MCF 10A (cell line): ENCODE measurements at regions not wholly inside any gene's neighbourhood (a gene's known extent, or its start where the extent isn't known, plus 50 kb on each side); places are given as distances from the start of the nearest gene placed in this dataset.

Source experiments
- BruUV-seq: library from RNA; stranded (reverse); fragments of 400-500 nt; replicated peaks from 2 replicates; lab custom pipeline; 2021; lab: Mats Ljungman, UMichigan
- CTCF ChIA-PET: fragments of 300-600 bp; sonication (Branson Sonifier 250); formaldehyde crosslinking; extraction: SDS; loops from one replicate; lab custom pipeline; 2021; ENCODE audit warnings: antibody characterized with exemption, inconsistent platforms; lab: Yijun Ruan, JAX
- POLR2A ChIA-PET: fragments of 300-600, 350-650 bp; sonication (Branson Sonifier 250); formaldehyde crosslinking; extraction: SDS; loops from one replicate; lab custom pipeline; 2020; ENCODE audit warnings: antibody characterized with exemption, inconsistent platforms; lab: Yijun Ruan, JAX
- DNase-seq: peaks from one replicate; pipeline ENCODE4 v3.0.0-alpha.2; 2018; ENCODE audit not compliant: unreplicated experiment
- H3K27ac Mint-ChIP-seq: one replicate; pipeline ENCODE4 v1.8.0; 2022; ENCODE audit warnings: mild to moderate bottlenecking, low read depth, mixed read lengths; ENCODE audit not compliant: unreplicated experiment
- H3K27me3 Mint-ChIP-seq: one replicate; pipeline ENCODE4 v1.8.0; 2022; ENCODE audit warnings: mixed read lengths; ENCODE audit not compliant: insufficient read depth, unreplicated experiment
- H3K36me3 Mint-ChIP-seq: one replicate; pipeline ENCODE4 v1.8.0; 2022; ENCODE audit warnings: mild to moderate bottlenecking, moderate library complexity, mixed read lengths; ENCODE audit not compliant: insufficient read depth, unreplicated experiment
- H3K4me1 Mint-ChIP-seq: one replicate; pipeline ENCODE4 v1.8.0; 2022; ENCODE audit warnings: mixed read lengths; ENCODE audit not compliant: insufficient read depth, unreplicated experiment
- H3K4me3 Mint-ChIP-seq: one replicate; pipeline ENCODE4 v1.8.0; 2022; ENCODE audit warnings: mild to moderate bottlenecking, moderate library complexity, mixed read lengths; ENCODE audit not compliant: unreplicated experiment
- H3K9me3 Mint-ChIP-seq: one replicate; pipeline ENCODE4 v1.8.0; 2022; ENCODE audit warnings: mixed read lengths; ENCODE audit not compliant: unreplicated experiment
- intact Hi-C: fragments of 100-400 bp; cut with micrococcal nuclease; formaldehyde crosslinking; loops from 2 replicates; pipeline ENCODE4 v1.14.1; 2022
- TF ChIP-seq, protein P1 (sequence below): fragments of 200-600 bp; IDR thresholded peaks from one replicate; pipeline ENCODE4 v1.8.0; 2022; ENCODE audit warnings: antibody characterized with exemption, mild to moderate bottlenecking; ENCODE audit not compliant: unreplicated experiment

DNA sequence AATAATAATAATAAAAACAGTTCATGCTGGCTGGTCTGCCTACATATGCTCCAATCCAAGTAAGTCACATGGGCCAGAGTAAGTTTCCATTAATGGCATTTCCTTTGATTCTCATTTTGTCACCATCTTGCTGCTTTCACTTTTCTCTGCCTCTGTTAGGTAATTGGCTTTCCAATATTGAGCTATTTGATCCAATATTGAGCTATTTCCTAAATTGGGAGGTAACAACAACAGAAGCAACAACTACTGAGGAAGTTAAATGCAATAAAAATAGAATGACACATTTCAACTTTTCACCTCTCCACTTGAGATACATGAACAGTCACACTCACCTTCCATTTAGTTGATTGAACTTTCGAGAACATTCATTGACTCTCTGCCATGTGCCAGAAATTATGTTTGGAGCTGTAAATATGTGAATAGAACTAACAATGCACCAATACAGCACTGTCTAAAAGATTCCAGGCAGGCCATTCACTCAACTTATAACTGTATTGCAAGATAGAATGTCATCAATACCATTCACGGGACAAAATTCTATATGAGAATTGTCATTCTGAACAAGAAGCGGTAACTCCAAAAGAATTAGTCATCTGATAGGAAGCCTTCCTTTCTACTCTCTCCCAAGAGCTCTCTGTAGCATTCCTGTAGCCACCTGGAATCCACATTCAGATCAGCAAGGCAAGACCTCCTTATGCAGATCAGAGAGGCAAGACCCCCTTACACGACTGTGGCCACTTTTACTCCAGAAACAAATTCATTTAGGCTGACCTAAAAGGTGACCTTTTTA is 136.4 kb downstream of the PHLDA1 start:
- Mint-ChIP-seq H3K9me3 (no peaks in the 10 kb centered on the region), H3K4me1 (peaks cover 13% of the 10 kb centered on the region), H3K36me3 (no peaks in the 10 kb centered on the region), H3K4me3 (no peak overlapping the region), H3K27ac (no peak overlapping the region), H3K27me3 (no peaks in the 10 kb centered on the region)
- TF ChIP-seq, protein P1, sequence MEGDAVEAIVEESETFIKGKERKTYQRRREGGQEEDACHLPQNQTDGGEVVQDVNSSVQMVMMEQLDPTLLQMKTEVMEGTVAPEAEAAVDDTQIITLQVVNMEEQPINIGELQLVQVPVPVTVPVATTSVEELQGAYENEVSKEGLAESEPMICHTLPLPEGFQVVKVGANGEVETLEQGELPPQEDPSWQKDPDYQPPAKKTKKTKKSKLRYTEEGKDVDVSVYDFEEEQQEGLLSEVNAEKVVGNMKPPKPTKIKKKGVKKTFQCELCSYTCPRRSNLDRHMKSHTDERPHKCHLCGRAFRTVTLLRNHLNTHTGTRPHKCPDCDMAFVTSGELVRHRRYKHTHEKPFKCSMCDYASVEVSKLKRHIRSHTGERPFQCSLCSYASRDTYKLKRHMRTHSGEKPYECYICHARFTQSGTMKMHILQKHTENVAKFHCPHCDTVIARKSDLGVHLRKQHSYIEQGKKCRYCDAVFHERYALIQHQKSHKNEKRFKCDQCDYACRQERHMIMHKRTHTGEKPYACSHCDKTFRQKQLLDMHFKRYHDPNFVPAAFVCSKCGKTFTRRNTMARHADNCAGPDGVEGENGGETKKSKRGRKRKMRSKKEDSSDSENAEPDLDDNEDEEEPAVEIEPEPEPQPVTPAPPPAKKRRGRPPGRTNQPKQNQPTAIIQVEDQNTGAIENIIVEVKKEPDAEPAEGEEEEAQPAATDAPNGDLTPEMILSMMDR: no peak
- intact Hi-C loops: no loop called here
- no peak for DNase-seq
- ChIA-PET CTCF (interaction anchor here (0.6 to 0.9 kb wide), 2 partner anchors 137 to 632 kb away, joined by 3 read pairs; partner anchors contain the start of gene PHLDA1), POLR2A (no interaction called here)
- BruUV-seq: no TSS peak

DNA sequence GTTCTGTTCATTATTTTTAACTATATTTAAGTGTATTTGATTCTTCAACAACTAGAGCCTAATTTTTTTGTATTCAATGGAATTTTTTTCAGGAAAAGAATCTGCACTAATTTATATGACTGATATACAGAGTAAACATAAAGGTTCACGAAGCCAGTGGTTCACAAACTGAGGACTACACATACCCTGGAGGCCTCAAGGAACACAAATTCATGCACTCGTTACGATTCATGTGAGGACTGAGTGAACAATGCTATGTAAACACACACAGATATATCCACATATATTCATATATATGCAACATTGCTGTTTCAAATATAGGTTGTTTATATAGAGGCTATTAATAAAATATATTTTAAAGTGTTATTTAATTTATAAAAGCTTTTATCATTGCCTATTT is 137.8 kb downstream of the PHLDA1 start:
- H3K36me3 Mint-ChIP-seq: no peaks in the 10 kb centered on the region
- DNase-seq: no peak
- peaks cover 22% of the 10 kb centered on the region for H3K4me1 Mint-ChIP-seq
- no peaks in the 10 kb centered on the region for H3K27me3 Mint-ChIP-seq
- H3K27ac Mint-ChIP-seq: no peak overlapping the region
- H3K4me3 Mint-ChIP-seq: no peak overlapping the region
- CTCF ChIA-PET: interaction anchor here (0.9 kb wide), 1 partner anchor 28 kb away, joined by 3 read pairs; no protein-coding TSS in a partner anchor
- TF ChIP-seq, protein P1: no peak
- no peaks in the 10 kb centered on the region for H3K9me3 Mint-ChIP-seq
- BruUV-seq: no TSS peak
- intact Hi-C loops: no loop called here
- POLR2A ChIA-PET: no interaction called here

DNA sequence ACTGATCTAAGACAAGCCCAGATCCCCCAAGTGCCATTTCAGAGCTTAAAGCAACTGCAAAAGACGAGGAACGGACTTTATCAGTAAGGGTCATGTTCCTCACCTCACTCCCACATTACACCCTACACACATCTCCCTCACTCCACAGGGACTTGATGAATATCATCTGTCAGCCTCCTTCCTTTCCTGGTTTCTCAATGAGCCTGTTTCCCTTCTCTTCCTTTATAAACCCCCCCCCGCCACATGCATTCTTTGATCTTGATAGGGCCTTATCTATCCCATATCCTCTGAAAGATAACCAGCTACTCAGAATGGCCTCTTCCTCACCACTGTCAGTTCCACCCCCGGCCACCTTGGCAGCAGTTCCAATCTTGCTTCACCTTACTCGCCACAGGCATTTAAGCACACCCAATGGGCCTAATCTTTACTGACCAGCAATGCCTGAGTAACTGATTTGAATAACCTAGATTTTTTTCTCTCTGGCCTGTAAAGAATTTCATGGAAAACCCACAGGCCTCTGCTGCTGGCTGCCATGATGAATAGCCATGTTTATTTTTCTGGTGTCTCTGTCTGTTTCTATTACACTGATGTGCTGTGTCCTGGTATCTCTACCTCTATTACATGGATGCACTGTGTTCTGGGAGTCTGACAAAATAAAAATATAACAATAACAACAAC is 138.7 kb downstream of the PHLDA1 start:
- Mint-ChIP-seq H3K36me3 (no peaks in the 10 kb centered on the region), H3K27ac (no peak overlapping the region), H3K9me3 (no peaks in the 10 kb centered on the region), H3K4me1 (peaks cover 24% of the 10 kb centered on the region), H3K4me3 (no peak overlapping the region), H3K27me3 (no peaks in the 10 kb centered on the region)
- intact Hi-C loops: no loop called here
- BruUV-seq: no TSS peak
- TF ChIP-seq, protein P1: no peak
- CTCF ChIA-PET: interaction anchor here (0.9 kb wide), 1 partner anchor 29 kb away, joined by 3 read pairs; no protein-coding TSS in a partner anchor
- DNase-seq: peak; percentile 32
- POLR2A ChIA-PET: interaction anchor here (0.6 kb wide), 1 partner anchor 16 kb away, joined by 3 read pairs; no protein-coding TSS in a partner anchor

DNA sequence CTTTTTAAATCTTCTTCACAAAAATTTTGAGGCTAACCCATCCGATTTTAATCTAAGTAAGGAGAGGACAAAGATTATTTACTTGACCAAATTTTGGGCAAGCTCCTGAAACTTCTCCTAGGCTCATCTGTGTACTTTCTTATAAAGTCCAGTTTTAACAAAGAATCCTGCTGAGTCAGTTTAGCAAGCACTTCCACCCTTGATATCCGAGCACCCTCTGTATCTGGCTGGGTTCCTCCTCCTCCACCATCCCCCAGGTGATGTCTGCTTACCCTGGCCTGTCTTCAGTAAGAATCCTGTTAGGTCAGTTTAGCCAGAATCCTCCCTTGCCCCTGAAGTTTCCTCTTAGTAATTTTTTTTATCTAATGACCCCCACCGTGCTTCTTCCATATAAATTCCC is 140.5 kb downstream of the PHLDA1 start:
- no peaks in the 10 kb centered on the region for H3K27me3 Mint-ChIP-seq
- POLR2A ChIA-PET: no interaction called here
- BruUV-seq: no TSS peak
- CTCF ChIA-PET: interaction anchor here (0.6 kb wide), 1 partner anchor 373 kb away, joined by 3 read pairs; no protein-coding TSS in a partner anchor
- intact Hi-C loops: no loop called here
- no peak overlapping the region for H3K27ac Mint-ChIP-seq
- TF ChIP-seq, protein P1: no peak
- H3K4me3 Mint-ChIP-seq: no peak overlapping the region
- H3K36me3 Mint-ChIP-seq: no peaks in the 10 kb centered on the region
- H3K4me1 Mint-ChIP-seq: peaks cover 24% of the 10 kb centered on the region
- no peaks in the 10 kb centered on the region for H3K9me3 Mint-ChIP-seq
- DNase-seq: no peak
